D721Med (cell line): ENCODE measurements at regions not wholly inside any gene's neighbourhood (a gene's known extent, or its start where the extent isn't known, plus 50 kb on each side); places are given as distances from the start of the nearest gene placed in this dataset.

Experiments
- DNase-seq: peaks from one replicate; pipeline ENCODE4 v3.0.0; 2011; ENCODE audit warnings: low spot score; ENCODE audit not compliant: insufficient read length
- FAIRE-seq: peaks from 2 replicates; lab custom pipeline; 2011; peaks lifted over from hg19 to GRCh38; lab: Jason Lieb, UNC
- TF ChIP-seq, protein P1 (sequence below): IDR thresholded peaks from 2 replicates; pipeline ENCODE4 v1.5.1; 2012; ENCODE audit warnings: mild to moderate bottlenecking, control low read depth; ENCODE audit not compliant: insufficient read depth; ENCODE audit errors: missing control alignments

DNA sequence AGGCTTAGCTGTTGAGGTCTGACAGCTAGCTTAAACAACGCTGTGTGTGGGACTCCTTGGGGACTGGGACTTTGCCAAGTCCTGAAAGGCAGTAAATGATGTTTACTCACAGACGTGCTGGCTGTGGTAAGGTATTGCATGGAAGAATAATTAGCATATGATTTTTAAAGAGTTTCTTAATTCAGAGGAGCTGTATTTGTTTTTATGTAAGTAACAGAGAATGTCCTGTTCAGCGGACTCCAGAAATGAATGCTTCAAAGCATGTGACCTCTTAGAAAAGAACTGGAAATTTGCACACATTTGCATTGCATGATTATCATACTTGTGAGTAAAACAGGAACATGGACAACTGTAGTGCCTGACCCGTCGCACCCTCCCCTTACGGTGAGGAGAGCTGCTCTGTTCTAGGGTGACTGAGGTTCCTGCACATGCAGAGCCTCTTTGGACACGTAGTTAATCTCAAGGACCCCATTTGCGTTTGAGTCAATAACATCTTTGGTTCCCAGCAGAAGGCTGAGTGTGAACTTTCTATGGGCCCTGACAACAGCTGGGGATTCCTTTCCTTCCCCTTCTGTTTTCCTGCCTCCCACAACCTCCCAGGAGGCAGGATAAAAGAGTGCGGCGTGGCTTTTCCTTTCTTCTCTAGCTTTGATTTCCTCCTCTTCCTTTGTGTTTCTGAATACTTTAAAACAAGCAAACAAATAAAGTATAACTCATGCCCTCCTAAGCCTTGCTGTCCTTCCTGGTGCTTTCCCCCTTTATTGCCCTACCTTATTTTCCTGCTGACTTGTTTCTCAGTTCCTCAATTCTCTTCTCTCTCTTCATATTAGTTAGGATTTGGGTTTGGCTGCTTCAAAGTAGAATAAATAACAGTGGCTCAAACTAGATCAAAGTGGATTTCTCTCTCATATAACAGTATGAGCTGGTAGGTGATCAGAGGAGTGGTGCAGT lies 157.2 kb upstream of the CD180 start:
- TF ChIP-seq, protein P1, sequence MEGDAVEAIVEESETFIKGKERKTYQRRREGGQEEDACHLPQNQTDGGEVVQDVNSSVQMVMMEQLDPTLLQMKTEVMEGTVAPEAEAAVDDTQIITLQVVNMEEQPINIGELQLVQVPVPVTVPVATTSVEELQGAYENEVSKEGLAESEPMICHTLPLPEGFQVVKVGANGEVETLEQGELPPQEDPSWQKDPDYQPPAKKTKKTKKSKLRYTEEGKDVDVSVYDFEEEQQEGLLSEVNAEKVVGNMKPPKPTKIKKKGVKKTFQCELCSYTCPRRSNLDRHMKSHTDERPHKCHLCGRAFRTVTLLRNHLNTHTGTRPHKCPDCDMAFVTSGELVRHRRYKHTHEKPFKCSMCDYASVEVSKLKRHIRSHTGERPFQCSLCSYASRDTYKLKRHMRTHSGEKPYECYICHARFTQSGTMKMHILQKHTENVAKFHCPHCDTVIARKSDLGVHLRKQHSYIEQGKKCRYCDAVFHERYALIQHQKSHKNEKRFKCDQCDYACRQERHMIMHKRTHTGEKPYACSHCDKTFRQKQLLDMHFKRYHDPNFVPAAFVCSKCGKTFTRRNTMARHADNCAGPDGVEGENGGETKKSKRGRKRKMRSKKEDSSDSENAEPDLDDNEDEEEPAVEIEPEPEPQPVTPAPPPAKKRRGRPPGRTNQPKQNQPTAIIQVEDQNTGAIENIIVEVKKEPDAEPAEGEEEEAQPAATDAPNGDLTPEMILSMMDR = no peak
- FAIRE-seq = no peak
- no peak for DNase-seq

DNA sequence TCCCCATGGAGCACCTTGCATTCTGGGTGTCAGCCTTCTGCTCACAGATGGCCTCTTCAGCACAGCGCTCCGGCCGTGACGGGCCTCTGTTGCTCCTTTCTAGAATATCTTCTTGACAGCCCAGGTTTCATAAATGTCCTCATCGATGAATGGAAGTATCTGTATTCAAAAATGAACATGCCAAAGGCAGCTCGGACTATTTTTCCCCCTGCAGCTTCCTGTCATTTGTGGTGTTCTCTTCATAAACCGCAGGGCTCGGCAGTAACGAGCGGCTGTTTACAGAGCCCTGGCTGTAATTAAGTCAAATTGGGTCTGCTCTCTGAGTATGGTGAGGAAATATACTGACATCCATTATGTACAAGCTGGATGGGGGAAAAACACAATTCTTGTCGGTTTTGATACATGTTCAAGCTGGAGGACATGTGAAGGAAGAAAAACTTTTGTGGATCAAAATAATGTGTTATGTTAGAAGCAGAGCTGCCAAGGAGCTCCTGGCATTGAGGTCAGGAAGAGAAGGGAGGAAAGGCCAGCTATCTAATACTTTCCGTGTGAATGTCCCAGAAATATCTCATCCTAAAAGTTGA lies 154.1 kb upstream of the CD180 start:
- TF ChIP-seq, protein P1 = no peak
- DNase-seq = no peak

DNA sequence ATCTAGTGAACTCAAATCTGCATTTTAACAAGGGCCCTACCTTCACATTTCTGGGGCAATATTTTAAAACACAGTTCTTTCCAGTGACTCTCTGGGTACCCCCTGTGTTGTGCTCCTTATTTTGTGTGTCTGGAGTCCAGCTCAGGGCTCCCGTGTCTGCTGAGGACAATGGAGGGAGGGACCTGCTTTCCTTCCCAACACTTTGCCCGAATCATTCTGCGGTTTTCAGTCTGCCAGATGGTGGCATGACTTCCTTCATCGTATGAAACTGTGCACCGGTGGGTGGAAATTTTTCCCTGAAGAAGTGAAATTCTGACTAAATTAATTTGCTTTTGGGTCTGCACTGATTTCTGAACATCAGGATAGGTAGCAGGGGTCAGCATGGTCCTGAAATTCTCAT lies 153.6 kb upstream of the CD180 start:
- TF ChIP-seq, protein P1 = no peak
- FAIRE-seq (no peak), DNase-seq (no peak)

More for the DNA sequence above, 154.1 kb upstream of the CD180 start:
- FAIRE-seq = no peak

DNA sequence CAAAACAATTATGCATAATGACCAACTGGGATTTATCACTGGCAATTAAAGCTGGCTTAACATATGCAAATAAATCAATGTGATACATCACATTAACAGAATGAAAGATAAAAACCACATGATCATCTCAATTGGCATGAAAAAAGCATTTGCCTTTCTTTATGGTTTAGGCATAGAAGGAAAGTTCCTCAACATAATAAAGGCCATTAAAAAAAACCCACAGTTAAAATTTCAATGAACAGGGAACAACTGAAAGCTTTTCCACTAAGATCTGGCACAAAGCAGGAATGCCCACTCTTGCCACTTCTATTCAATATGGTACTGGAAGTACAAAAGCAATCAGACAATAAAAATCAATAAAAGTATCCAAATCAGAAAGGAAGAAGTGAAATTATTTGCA lies 151.2 kb upstream of the CD180 start:
- DNase-seq (no peak), FAIRE-seq (no peak)
- TF ChIP-seq, protein P1 = no peak

DNA sequence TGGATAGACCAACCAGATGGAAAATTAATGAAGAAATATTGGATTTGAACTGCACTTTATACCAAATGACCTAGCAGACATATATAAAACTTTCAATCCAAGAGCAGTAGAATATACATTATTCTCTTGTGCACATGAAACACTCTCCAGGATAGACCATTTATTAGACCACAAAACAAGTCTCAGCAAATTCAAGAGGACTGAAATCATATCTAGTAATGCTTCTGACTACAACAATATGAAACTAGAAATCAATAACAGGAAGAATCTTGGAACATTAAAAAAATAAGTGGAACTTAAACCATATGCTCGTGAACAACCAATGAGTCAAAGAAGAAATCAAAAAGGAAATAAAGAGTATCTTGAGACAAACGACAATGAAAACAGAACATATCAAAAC lies 150.0 kb upstream of the CD180 start:
- TF ChIP-seq, protein P1 = no peak
- FAIRE-seq (peak; percentile 41), DNase-seq (no peak)

DNA sequence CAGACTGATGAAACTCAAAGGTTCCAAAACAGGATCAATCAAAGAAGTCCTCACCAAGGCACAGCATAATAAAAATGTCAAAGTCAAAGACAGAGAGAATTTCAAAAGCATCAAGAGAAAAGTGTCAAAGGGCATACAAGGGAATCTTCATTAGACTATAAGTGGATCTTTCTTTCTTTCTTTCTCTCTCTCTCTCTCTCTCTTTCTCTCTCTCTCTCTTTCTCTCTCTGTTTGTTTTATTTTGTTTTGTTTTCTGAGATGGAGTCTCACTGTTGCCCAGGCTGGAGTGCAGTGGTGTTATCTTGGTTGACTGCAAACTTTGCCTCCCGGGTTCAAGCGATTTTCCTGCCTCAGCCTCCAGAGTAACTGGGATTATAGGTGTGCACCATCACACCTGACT lies 148.3 kb upstream of the CD180 start:
- FAIRE-seq (no peak), DNase-seq (no peak)
- TF ChIP-seq, protein P1 = no peak

DNA sequence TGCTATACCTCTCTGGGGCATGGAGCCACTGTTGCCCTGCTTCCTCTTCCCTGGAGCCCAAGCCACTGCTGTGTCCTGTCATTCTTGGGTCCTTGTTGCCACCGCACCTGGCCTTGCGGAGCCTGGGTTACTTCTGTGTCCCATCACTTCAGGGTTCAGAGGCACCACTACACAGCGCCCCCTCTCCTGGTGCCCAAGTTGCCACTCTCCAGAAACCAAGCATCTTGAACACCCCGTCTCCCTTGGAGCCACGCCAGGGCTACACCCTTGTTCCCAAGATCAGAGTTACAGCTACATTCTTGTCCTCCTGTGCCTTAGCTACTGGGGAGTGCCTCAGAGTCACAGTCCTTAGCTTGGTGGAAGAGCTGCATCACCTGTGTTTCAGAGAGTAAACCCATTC lies 147.2 kb upstream of the CD180 start:
- TF ChIP-seq, protein P1 = no peak
- DNase-seq (no peak), FAIRE-seq (no peak)
